GM10266 (cell line): ENCODE measurements at regions not wholly inside any gene's neighbourhood (a gene's known extent, or its start where the extent isn't known, plus 50 kb on each side); places are given as distances from the start of the nearest gene placed in this dataset.

Source experiments
- DNase-seq: peaks from one replicate; pipeline ENCODE4 v3.0.0; 2012; ENCODE audit errors: extremely low spot score
- CTCF ChIP-seq: IDR thresholded peaks from 2 replicates; pipeline ENCODE4 v1.5.1; 2012; ENCODE audit warnings: mild to moderate bottlenecking, low read depth; ENCODE audit not compliant: control insufficient read depth, insufficient read depth; ENCODE audit errors: missing control alignments

GRCh38 chr9:103627731-103628130 is 466.4 kb upstream of the SMC2 start:
- DNase-seq = no peak

GRCh38 chr9:103649086-103649485 is 445.0 kb upstream of the SMC2 start:
- no peak for DNase-seq
- no peak for TF ChIP-seq CTCF

More at GRCh38 chr9:103627731-103628130, 466.4 kb upstream of the SMC2 start:
- TF ChIP-seq CTCF = no peak

- no peak for TF ChIP-seq CTCF
These were observed 436.0 kb upstream of the SMC2 start for GRCh38 chr9:103658156-103658555.

GRCh38 chr9:103660830-103661229 is 433.3 kb upstream of the SMC2 start:
- no peak for TF ChIP-seq CTCF

More at GRCh38 chr9:103658156-103658555, 436.0 kb upstream of the SMC2 start:
- DNase-seq = no peak

GRCh38 chr9:103661663-103662062 is 432.4 kb upstream of the SMC2 start:
- no peak for DNase-seq
- TF ChIP-seq CTCF = no peak

More at GRCh38 chr9:103660830-103661229, 433.3 kb upstream of the SMC2 start:
- no peak for DNase-seq

- TF ChIP-seq CTCF = no peak
- DNase-seq = no peak
These were observed 424.8 kb upstream of the SMC2 start for GRCh38 chr9:103669296-103669695.

- DNase-seq = no peak
- no peak for TF ChIP-seq CTCF
These were observed 419.8 kb upstream of the SMC2 start for GRCh38 chr9:103674271-103674670.
